Naive B cell (primary cell): ENCODE measurements at regions not wholly inside any gene's neighbourhood (a gene's known extent, or its start where the extent isn't known, plus 50 kb on each side); places are given as distances from the start of the nearest gene placed in this dataset.
A peak's percentile ranks its signal among the peaks of the same experiment; 100 is the strongest.
"Not testable (repeated sequence)": the region's sequence is repeated elsewhere in the genome, so short reads cannot be mapped to it uniquely, and the experiment has no call there.

Experiments used
- ATAC-seq, 2 donors: fragments of 150-1000 bp; cut with Tn5 transposase; 2 replicates each; pipeline ENCODE4 v1.10.0; 2021; ENCODE audit warnings: low read depth in 2 of 2, mild to moderate bottlenecking in 2 of 2, moderate library complexity in 2 of 2
- DNase-seq: peaks from one replicate; pipeline ENCODE4 v3.0.0; 2022
- H3K27ac Mint-ChIP-seq, 6 donors: one replicate each; pipeline ENCODE4 v1.8.0; 2020 to 2022; ENCODE audit warnings: mild to moderate bottlenecking in 6 of 6, mixed read lengths in 6 of 6, moderate library complexity in 5 of 6, inconsistent platforms in 2 of 6
- H3K27me3 Mint-ChIP-seq, 3 donors: one replicate each; pipeline ENCODE4 v1.8.0; 2021 to 2022; ENCODE audit warnings: mixed read lengths in 3 of 3, mild to moderate bottlenecking in 1 of 3
- H3K36me3 Mint-ChIP-seq, 2 donors: one replicate each; pipeline ENCODE4 v1.8.0; 2020 to 2022; ENCODE audit warnings: mixed read lengths in 2 of 2, inconsistent platforms in 1 of 2, mild to moderate bottlenecking in 1 of 2
- H3K4me1 Mint-ChIP-seq, 3 donors: one replicate each; pipeline ENCODE4 v1.8.0; 2020 to 2022; ENCODE audit warnings: mixed read lengths in 3 of 3, inconsistent platforms in 1 of 3, mild to moderate bottlenecking in 1 of 3, moderate library complexity in 1 of 3
- H3K4me3 Mint-ChIP-seq, 8 donors: one replicate each; pipeline ENCODE4 v1.8.0; 2020 to 2022; ENCODE audit warnings: mild to moderate bottlenecking in 8 of 8, mixed read lengths in 8 of 8, moderate library complexity in 8 of 8, inconsistent platforms in 2 of 8
- H3K9me3 Mint-ChIP-seq, 7 donors: one replicate each; pipeline ENCODE4 v1.8.0; 2020 to 2022; ENCODE audit warnings: mixed read lengths in 7 of 7, mild to moderate bottlenecking in 5 of 7, inconsistent platforms in 2 of 7, moderate library complexity in 1 of 7

DNA sequence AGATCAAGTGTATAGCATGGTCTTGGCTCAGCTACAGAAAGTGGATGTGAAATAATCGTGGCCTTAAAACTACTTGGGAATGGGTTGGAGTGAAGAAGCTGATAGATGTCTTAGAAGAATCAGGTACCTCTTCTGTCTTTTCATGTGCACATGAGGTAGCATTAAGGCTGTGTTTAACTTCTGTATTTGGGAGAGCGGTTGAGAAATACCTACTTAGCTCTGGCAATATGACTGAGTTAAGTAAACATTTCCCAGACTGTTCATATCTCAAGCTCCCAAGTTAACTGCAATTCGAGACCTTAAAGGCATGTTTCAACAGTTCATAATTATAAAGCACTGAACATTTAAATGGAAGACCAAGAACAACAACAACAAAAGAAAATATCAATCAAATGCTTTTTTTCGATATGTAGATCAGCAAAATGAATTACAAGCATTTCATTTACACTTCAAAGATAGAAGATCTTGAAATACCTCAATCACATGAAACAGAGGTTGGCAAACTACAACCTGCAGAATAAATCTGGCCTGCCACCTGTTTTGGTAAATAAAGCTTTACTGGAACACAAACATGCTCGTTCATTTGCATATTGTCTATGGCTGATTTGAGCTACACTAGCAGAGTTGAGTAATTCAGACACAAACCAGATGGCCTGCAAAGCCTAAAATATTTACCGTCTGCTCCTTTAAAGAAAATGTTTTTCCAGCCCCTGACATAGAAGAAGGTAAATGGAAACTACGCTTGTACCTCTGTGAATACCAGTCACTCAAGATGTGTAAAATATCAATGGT is 337.1 kb upstream of the GLI3 start:
- Mint-ChIP-seq H3K4me1 (no peaks in the 10 kb centered on the region), H3K27me3 (peaks cover 0 to 17% (median 10%) of the 10 kb centered on the region in 3 donors), H3K9me3 (peaks cover 2 to 14% (median 5%) of the 10 kb centered on the region in 7 donors), H3K27ac (peak overlapping the region in 1 of 6 donors; percentile 30), H3K36me3 (no peaks in the 10 kb centered on the region), H3K4me3 (no peak overlapping the region)
- no peak for DNase-seq
- ATAC-seq = no peak

DNA sequence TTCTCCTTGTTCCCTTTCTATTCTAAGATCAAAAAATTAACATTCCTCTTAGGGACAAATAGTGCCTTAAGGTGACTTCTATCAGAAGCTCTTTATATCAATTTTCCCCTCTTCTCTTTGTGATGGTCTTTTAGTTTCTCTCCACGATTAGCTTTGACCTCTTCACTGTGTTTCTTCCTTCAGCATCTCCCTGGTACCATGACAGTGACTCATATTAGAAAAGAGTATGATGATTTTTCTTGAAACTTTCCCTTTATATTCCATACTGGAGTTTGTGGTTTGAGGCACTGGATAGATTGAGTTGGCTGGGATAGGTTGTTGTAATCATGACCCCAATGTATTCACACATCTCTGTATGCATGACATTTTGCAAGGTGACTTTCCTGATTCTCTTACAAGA is 335.6 kb upstream of the GLI3 start:
- Mint-ChIP-seq H3K9me3 (peaks cover 0 to 5% (median 2%) of the 10 kb centered on the region in 7 donors), H3K27me3 (peaks cover 0 to 17% (median 10%) of the 10 kb centered on the region in 3 donors), H3K36me3 (no peaks in the 10 kb centered on the region), H3K27ac (no peak overlapping the region), H3K4me1 (no peaks in the 10 kb centered on the region), H3K4me3 (no peak overlapping the region)
- DNase-seq = no peak
- ATAC-seq = no peak

DNA sequence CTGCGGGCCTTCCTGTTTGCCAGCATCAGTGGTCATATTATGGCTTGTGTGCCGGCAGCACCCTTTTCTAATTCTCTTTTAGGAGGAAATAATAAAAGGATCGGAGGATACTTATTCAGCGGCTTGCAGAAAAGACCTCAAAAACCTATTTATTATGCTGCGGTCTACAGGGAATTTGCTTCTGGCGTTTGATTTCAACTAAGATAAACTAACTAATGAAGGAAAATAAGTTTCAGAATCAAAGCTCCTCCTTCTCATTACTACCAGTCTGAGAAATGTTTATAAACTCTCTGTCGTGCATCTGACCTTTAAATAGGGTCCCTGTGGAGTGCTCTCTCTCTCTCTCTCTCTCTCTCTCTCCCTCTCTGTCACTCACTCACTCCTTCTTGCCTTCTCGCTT is 335.0 kb upstream of the GLI3 start:
- ATAC-seq (no peak), DNase-seq (no peak)
- peaks cover 0 to 5% (median 2%) of the 10 kb centered on the region in 7 donors for H3K9me3 Mint-ChIP-seq
- no peaks in the 10 kb centered on the region for H3K36me3 Mint-ChIP-seq
- no peaks in the 10 kb centered on the region for H3K4me1 Mint-ChIP-seq
- peaks cover 0 to 17% (median 10%) of the 10 kb centered on the region in 3 donors for H3K27me3 Mint-ChIP-seq
- H3K4me3 Mint-ChIP-seq = peak overlapping the region in 1 of 8 donors; percentile 31
- H3K27ac Mint-ChIP-seq = no peak overlapping the region

DNA sequence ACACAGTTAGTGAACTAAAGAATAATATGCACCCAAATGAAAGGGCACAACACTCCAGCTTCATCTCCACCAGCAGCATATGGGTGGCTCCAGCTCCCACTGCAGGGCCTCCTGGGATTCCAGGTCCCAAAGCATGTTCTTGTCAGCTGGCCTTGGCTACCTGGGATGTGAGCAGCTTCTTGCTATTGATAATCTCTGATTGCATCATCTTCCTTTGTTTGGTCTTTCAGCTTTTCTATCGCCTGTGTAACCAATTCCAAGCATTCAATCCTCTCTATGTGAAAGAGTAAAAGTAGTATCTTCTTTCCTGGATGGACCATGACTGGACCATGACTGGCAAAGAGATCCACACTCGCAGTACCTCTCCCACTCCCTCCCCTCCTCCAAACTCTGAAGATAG is 333.9 kb upstream of the GLI3 start:
- Mint-ChIP-seq H3K27ac (no peak overlapping the region), H3K9me3 (peaks cover 0 to 5% (median 2%) of the 10 kb centered on the region in 7 donors), H3K36me3 (no peaks in the 10 kb centered on the region), H3K4me1 (no peaks in the 10 kb centered on the region), H3K27me3 (peaks cover 0 to 17% (median 10%) of the 10 kb centered on the region in 3 donors), H3K4me3 (no peak overlapping the region)
- ATAC-seq (no peak), DNase-seq (no peak)

DNA sequence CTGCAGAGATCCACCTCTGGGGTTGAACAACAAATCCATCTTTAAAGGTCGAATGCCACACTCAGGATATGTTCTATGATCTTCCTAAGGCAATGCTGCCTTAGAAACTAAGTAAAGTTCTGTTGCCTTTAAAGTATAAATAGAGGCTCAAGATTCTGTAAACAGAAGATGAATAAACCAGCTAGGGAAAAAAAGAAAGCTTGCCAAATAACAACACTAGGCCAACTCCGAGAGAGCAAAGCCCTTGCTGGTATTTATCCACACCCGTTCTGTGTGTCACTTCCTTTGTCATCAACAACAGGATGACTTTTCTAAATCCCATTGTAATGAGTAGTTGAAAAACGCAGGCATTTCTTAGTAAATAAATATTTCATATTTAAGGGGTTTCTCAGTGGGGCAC is 330.0 kb upstream of the GLI3 start:
- DNase-seq = no peak
- Mint-ChIP-seq H3K9me3 (peaks cover 2 to 22% (median 7%) of the 10 kb centered on the region in 7 donors), H3K4me1 (no peaks in the 10 kb centered on the region), H3K27me3 (peaks cover 0 to 10% (median 5%) of the 10 kb centered on the region in 3 donors), H3K27ac (no peak overlapping the region), H3K36me3 (no peaks in the 10 kb centered on the region), H3K4me3 (no peak overlapping the region)
- ATAC-seq = no peak

DNA sequence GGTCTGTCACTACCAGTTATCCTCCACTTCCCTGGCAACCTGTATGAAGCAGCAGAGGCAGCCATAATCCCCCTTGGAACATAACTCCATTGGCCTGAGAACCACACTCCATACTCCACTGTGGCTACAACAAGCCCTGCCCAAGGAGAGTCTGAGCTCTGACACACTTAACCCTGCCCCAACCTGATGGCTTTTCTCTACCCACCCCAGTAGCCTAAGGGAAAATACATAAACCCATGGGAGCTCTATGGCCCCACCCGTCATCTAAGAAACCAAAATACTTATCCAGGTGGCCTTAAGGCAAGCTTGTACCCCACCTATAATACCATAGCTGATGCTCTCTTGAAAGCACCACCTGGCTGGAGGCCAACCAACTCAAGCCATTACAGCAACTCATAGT is 324.8 kb upstream of the GLI3 start:
- Mint-ChIP-seq H3K4me3 (peak overlapping the region in 1 of 8 donors; percentile 55), H3K9me3 (peaks cover 4 to 38% (median 14%) of the 10 kb centered on the region in 7 donors), H3K4me1 (no peaks in the 10 kb centered on the region), H3K27me3 (peaks cover 0 to 4% (median 0%) of the 10 kb centered on the region in 3 donors), H3K36me3 (no peaks in the 10 kb centered on the region), H3K27ac (no peak overlapping the region)
- ATAC-seq = no peak
- no peak for DNase-seq

DNA sequence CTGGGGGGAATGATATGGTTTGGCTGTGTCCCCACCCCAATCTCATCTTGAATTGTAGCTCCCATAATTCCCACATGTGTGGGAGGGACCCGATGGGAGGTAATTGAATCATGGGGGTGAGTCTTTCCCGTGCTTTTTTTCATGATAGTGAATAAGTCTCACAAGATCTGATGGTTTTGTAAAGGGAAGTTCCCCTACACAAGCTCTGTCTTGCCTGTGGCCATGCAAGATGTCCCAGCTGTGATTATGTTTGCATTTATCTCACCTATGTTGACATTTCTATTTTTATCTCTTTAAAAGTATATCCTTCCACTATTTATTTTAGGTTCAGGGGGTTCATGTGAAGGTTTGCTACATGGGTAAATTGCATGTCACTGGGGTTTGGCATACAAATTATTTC is 323.9 kb upstream of the GLI3 start:
- Mint-ChIP-seq H3K9me3 (peaks cover 5 to 46% (median 18%) of the 10 kb centered on the region in 7 donors), H3K4me3 (no peak overlapping the region), H3K27me3 (peaks cover 0 to 4% (median 0%) of the 10 kb centered on the region in 3 donors), H3K36me3 (no peaks in the 10 kb centered on the region), H3K4me1 (no peaks in the 10 kb centered on the region), H3K27ac (no peak overlapping the region)
- no peak for ATAC-seq
- DNase-seq = no peak

DNA sequence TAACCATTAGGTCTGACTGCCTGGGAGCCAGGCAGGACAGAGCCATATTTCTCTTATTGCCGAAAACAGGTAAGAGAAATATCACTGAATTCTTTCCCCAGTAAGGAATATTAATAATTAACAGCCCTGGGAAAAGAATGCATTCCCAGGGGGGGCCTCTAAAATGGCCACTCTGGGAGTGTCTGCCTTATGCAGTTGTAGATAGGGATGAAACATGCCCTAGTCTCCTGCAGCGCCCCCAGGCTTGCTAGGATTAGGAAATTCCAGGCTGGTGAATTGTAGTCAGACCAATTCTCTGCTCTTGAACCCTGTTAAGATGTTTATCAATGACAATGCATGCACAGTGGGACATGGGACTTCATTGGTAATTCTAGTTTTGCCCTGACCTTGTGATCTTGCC is 317.9 kb upstream of the GLI3 start:
- H3K4me3 Mint-ChIP-seq = not testable (repeated sequence)

DNA sequence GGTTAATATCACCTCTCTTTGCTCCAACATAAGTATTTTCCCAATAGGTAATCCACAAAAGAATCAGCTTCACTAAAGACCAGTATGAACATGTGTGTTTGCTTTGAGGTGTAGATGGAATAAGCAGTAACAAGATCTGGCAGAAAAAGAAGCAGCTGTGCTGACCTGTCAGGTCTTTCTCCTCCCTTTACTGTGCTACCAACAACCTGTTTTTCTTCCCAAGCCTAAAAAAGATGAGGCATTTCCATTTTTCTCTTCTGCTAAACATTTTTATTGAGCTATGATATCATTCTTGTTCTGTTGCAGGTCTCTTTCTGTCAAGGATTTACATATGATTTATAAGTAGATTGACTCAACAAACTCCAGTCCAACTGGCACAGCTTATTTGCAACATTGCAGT is 315.2 kb upstream of the GLI3 start:
- Mint-ChIP-seq H3K27me3 (no peaks in the 10 kb centered on the region), H3K27ac (no peak overlapping the region)
- ATAC-seq = no peak

More for the DNA sequence above, 317.9 kb upstream of the GLI3 start:
- H3K27me3 Mint-ChIP-seq, H3K4me1 Mint-ChIP-seq, H3K36me3 Mint-ChIP-seq, ATAC-seq, DNase-seq: not testable (repeated sequence)
- Mint-ChIP-seq H3K9me3 (peaks cover 16 to 32% (median 24%) of the 10 kb centered on the region in 7 donors), H3K27ac (peak overlapping the region in 1 of 6 donors; percentile 28)

DNA sequence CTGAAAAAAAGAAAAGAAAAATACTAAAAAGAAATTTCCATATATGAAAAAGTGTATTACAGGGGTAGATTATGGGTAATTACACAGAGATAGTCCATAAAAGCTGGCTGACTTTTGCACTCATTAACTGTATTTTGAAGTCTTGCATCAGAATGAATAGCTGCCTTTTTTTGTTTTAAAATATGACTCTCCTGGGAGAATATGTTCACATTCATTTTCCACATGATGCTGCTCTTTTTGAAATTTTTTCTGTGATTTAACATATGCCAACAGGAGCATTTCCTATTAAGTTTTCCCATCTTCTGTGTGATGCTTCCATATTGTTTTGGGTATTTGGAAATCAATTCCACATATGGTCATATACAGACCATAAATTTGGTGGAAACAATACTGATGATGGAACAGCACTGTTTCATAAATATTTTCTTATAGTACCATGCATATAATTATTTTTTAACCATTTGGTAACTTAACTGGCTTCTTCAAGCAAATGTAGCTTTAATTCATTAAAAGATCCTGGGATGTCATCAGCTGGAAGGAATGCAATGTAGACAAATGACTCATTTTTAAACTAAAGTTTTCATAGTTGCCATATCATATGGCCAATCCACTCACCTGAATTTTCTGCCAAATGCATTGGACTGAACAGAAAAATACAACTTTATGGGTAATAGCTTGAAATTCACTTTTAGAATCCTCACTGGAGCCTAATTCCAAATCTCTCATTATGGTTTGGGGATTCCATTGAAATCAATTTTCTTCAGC is 313.9 kb upstream of the GLI3 start:
- Mint-ChIP-seq H3K27ac (no peak overlapping the region), H3K4me3 (no peak overlapping the region), H3K36me3 (peaks cover 0 to 5% of the 10 kb centered on the region in 2 donors), H3K9me3 (peaks cover 9 to 24% (median 18%) of the 10 kb centered on the region in 7 donors), H3K4me1 (no peaks in the 10 kb centered on the region), H3K27me3 (no peaks in the 10 kb centered on the region)
- ATAC-seq (no peak), DNase-seq (no peak)

More for the DNA sequence above, 315.2 kb upstream of the GLI3 start:
- peaks cover 16 to 32% (median 22%) of the 10 kb centered on the region in 7 donors for H3K9me3 Mint-ChIP-seq
- no peak for DNase-seq
- no peak overlapping the region for H3K4me3 Mint-ChIP-seq
- H3K36me3 Mint-ChIP-seq = peaks cover 0 to 5% of the 10 kb centered on the region in 2 donors
- no peaks in the 10 kb centered on the region for H3K4me1 Mint-ChIP-seq

DNA sequence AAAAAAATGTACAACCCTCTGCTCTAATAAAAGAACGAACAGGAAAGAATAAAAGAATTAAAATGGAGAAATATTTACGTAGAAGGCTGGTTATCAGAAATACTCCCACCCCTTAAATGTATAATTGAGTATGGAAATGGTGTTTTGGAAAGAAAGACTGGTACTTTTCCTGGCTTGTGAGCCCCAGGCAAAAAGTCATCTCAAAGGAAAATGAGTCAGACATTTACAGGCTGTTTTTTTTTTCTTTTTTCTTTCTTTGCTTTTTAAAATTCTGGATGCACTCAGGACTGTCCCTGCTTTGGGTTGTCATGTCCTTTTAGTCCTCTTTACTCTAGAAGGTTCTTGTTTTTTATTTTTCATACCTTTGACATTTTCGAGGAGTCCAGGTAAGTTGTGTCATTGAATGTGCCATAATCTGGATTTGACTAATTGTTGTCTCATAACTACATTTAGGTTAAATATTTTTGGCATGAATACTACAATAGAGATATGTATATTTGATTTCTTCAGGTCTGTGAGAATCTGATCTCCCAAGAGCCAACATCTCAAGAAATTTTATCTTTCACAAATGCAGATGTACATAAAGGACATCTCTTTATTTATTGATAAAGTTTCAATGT is 313.0 kb upstream of the GLI3 start:
- no peaks in the 10 kb centered on the region for H3K36me3 Mint-ChIP-seq
- H3K27me3 Mint-ChIP-seq = no peaks in the 10 kb centered on the region
- no peaks in the 10 kb centered on the region for H3K4me1 Mint-ChIP-seq
- DNase-seq = no peak
- H3K4me3 Mint-ChIP-seq = no peak overlapping the region
- no peak for ATAC-seq
- peaks cover 5 to 18% (median 13%) of the 10 kb centered on the region in 7 donors for H3K9me3 Mint-ChIP-seq
- no peak overlapping the region for H3K27ac Mint-ChIP-seq

DNA sequence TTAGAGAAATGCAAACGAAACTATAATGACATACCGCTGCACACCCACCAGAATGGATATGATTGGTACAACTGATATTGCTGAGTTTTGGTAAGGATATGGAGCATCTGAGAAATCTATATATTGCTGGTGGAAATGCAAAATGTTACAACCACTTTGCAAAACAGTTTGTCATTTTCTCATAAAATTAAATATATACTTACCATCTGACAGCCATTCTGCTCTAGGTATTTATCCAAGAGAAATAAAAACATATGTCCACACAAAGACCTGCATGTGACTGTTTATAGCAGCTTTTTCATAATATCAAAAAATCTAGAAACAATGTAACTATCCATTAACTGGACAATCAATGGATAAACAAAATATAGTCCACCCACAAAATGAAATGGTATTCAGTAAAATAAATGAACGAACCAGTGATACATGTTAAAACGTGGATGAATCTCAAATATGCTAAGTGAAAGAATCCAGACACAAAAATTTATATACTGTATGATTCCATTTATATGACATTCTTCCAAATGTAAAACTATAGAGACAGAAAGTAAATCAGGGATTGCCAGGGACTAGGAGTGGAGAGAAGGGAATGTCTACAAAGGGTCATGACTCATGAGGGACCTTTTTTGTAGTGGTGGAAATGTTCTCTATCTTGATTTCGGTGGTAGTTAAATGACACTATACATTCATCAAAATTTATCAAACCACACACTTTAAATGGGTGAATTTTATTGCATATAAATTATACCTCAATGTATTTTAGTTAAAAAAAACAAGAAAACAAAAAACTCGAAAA is 312.0 kb upstream of the GLI3 start:
- ATAC-seq (no peak), DNase-seq (no peak)
- H3K4me3 Mint-ChIP-seq = no peak overlapping the region
- peaks cover 5 to 20% (median 13%) of the 10 kb centered on the region in 7 donors for H3K9me3 Mint-ChIP-seq
- H3K27me3 Mint-ChIP-seq = no peaks in the 10 kb centered on the region
- no peaks in the 10 kb centered on the region for H3K36me3 Mint-ChIP-seq
- H3K27ac Mint-ChIP-seq = no peak overlapping the region
- no peaks in the 10 kb centered on the region for H3K4me1 Mint-ChIP-seq
